Activated CD4-positive, alpha-beta T cell treated with anti-CD3 and anti-CD28 coated beads, Interleukin-10, Interleukin-2, amounts not matched to agents 100 ng/mL and 50 ng/mL, durations not matched to agents 16 hours and 8 hours (primary cell): ENCODE measurements at regions not wholly inside any gene's neighbourhood (a gene's known extent, or its start where the extent isn't known, plus 50 kb on each side); places are given as distances from the start of the nearest gene placed in this dataset.
A peak's percentile ranks its signal among the peaks of the same experiment; 100 is the strongest.
"Not testable (repeated sequence)": the region's sequence is repeated elsewhere in the genome, so short reads cannot be mapped to it uniquely, and the experiment has no call there.

Experiments
- DNase-seq: peaks from one replicate; pipeline ENCODE4 v3.0.0-alpha.2; 2020

DNA sequence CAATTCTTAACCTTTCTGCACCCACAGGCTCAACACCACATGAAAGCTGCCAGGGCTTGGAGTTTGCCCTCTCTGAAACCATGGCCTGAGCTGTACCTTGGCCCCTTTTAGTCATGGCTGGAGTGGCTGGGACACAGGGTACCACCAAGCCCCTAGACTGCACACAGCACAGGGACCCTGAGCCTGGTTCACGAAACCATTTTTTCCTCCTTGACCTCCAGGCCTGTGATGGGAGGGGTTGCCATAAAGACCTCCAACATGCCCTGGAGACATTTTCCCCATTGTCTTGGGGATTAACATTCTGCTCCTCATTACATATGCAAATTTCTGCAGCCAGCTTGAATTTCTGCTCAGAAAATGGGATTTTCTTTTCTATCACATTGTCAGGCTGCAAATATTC is 113.4 kb downstream of the XPNPEP1 start:
- not testable (repeated sequence) for DNase-seq

DNA sequence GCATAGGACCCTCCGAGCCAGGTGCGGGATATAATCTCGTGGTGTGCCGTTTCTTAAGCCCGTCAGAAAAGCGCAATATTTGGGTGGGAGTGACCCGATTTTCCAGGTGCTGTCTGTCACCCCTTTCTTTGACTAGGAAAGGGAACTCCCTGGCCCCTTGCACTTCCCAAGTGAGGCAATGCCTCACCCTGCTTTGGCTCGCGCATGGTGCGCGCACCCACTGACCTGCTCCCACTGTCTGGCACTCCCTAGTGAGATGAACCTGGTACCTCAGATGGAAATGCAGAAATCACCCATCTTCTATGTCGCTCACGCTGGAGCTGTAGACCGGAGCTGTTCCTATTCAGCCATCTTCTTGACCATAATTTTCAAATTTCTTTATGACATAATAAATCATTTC is 122.1 kb downstream of the XPNPEP1 start:
- not testable (repeated sequence) for DNase-seq

- no peak for DNase-seq
These were observed 132.7 kb downstream of the XPNPEP1 start for GRCh38 chr10:109790647-109791046.

GRCh38 chr10:109784236-109784635 is 139.1 kb downstream of the XPNPEP1 start:
- DNase-seq, result no peak

- no peak for DNase-seq
These were observed 140.0 kb downstream of the XPNPEP1 start for GRCh38 chr10:109783286-109783685.

- no peak for DNase-seq
These were observed 142.3 kb downstream of the XPNPEP1 start for GRCh38 chr10:109780997-109781396.

GRCh38 chr10:109778993-109779392 is 144.3 kb downstream of the XPNPEP1 start:
- DNase-seq, result no peak

GRCh38 chr10:109774121-109774440 is 149.2 kb downstream of the XPNPEP1 start:
- DNase-seq, result no peak

- DNase-seq, result peak; percentile 11
These were observed 149.8 kb downstream of the XPNPEP1 start for GRCh38 chr10:109773288-109774120.

DNA sequence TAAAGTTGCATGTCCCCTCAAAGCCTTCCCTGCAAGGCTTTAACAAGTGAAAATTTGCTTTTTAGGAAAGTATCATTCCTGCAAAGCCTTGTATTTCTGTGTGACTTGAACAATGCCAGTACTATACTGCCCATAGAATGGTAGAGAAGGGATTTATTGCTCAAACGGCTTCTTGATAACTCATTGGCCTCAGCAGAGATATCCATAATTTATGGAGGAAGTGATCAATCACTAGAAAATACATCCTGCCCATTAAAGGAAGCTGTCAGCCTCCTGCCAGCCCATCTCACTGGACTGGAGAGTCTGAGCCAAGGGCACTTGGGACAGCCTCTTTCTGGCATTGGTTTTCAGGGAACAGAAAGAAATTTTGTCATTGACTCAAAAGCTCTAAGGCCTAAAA is 152.6 kb downstream of the XPNPEP1 start:
- DNase-seq, result no peak

DNA sequence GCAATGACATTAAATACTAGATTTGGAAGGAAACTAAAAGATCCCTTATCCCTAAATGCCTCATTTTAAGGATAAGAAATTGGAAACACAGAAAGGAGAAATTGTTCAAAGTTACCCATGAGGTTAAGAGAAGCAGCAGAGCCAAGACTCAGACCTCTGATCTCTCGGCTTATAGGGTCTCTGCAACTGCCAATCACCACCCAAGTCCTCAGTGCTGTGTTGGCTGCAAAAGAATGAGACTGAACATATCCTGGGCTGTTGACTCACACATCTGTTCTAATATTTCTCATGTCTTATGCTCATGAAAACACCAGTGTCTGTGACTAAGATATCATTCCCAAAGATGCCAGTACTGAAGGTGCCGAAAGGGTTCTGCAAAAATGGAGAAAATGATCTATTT is 153.3 kb downstream of the XPNPEP1 start:
- no peak for DNase-seq

GRCh38 chr10:109765838-109766237 is 157.5 kb downstream of the XPNPEP1 start:
- DNase-seq, result no peak

DNA sequence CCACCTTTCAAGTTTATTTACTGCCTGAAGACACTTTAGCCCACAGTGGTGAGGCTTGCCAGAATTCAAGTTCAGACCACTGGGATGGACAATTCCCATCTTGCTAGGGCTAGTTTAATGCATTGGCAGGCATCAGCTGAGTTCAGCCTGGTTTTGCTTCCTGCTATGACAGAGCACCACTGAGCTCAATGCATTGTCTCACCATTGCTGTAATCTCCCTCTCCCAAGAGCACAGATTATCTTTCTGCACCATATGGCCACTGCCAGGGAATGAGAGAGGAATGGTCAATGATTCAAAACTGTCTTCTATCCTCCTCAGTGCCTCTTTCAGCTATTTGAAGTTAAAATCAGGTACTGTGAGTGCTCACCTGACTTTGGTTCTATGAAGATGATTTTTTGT is 160.8 kb downstream of the XPNPEP1 start:
- no peak for DNase-seq

- not testable (repeated sequence) for DNase-seq
These were observed 165.6 kb downstream of the XPNPEP1 start for GRCh38 chr10:109757670-109758069.

- no peak for DNase-seq
These were observed 176.4 kb downstream of the XPNPEP1 start for GRCh38 chr10:109746861-109747260.

- no peak for DNase-seq
These were observed 179.3 kb downstream of the XPNPEP1 start for GRCh38 chr10:109744020-109744419.

- DNase-seq, result no peak
These were observed 179.7 kb downstream of the XPNPEP1 start for GRCh38 chr10:109743574-109743973.

- DNase-seq, result no peak
These were observed 180.2 kb downstream of the XPNPEP1 start for GRCh38 chr10:109743146-109743545.

GRCh38 chr10:109741712-109742111 is 181.6 kb downstream of the XPNPEP1 start:
- no peak for DNase-seq

DNA sequence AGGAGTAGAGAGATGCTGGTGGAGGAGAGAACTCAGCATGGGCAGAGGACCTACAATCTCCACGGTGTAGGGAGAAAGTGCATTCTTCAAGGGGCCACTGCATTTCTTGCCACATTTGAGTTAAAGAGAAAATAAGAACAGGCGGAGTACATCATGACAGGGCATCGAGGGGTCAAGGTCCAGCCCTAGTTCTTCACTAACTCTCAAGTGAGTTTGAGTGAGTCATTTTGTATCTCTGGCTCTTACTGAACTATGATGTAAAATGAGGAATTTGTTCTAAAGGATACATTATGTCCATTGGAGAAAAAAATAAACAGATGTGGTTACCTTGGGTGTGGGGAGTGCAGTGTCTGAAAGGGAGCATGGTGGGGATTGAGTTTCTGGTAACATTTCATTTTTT is 182.9 kb downstream of the XPNPEP1 start:
- DNase-seq, result no peak

GRCh38 chr10:109737626-109738025 is 185.7 kb downstream of the XPNPEP1 start:
- DNase-seq, result no peak

DNA sequence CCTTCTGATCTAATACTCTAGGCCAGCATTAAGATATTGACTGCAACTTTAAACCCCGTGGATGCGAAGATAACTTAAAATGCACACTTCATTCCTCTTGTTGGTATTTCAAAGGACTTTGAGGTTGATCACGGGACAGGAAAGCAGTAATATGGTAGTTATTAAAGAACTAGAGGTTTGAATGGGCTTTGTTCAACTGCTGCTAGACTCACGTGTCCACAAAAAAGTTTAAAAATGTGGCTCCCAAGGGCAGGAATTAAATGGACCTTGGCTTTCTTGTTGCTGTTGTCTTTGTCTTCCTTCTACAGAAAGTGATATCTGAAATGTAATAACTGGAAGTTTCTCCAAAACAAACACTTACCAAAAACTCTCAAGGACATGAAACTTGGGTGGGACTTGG is 186.3 kb downstream of the XPNPEP1 start:
- no peak for DNase-seq

- DNase-seq, result no peak
These were observed 187.5 kb downstream of the XPNPEP1 start for GRCh38 chr10:109735776-109736175.

DNA sequence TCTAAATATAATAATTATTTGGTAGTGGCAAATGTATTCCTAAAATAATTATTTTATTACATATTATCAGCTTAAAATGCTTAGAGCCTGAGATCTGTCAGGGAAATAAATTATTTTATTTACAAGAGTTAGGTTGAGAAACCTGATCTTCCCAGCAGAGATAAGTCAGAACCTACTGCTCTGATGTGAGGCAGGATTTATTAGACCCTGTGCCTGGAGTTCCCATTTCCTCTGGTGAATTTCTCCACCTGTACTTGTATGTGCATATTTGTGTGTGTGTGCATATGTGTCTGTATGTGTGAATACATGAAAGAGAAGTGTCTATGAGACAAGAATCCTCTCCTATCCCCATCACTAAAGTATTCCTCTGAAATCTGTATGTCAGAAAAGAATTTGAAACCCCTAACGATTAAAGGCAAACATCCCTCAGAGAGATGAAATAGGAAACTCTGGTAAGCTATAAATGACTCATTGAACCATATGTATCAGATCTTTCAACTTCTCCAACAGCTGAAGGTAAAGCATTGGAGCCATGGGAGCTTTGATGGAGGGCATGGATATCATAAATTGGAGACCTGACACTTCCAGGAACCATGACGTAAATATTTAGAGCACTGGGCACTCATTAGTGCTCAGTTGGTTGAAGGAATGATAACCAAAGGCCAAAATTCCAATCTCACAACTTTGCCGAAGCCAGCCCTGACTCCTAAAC is 190.9 kb downstream of the XPNPEP1 start:
- no peak for DNase-seq

DNA sequence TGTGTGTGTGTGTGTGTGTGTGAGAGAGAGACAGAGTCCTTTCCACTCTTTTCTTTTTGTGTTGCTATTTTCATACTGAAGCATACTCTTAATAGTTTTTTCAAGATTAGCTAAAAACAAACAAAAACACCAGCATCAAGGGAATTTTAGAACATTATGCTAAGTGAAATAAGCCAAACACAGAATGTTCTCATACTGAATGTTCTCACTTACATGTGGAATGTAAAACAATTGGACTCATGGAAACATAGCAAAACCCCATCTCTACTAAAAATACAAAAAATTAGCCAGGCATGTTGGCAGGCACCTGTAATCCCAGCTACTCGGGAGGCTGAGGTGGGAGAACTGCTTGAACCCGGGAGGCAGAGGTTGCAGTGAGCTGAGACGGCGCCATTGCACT is 193.4 kb downstream of the XPNPEP1 start:
- not testable (repeated sequence) for DNase-seq
